Activated naive CD4-positive, alpha-beta T cell (primary cell): ENCODE measurements at regions not wholly inside any gene's neighbourhood (a gene's known extent, or its start where the extent isn't known, plus 50 kb on each side); places are given as distances from the start of the nearest gene placed in this dataset.

ENCODE experiments used
- DNase-seq, 4 experiments: peaks; one replicate each; lab custom pipeline; 2025; lab: John Stamatoyannopoulos, UW

- no peak for DNase-seq
These were observed 392.4 kb downstream of the QKI start for GRCh38 chr6:163806755-163807499.

DNA sequence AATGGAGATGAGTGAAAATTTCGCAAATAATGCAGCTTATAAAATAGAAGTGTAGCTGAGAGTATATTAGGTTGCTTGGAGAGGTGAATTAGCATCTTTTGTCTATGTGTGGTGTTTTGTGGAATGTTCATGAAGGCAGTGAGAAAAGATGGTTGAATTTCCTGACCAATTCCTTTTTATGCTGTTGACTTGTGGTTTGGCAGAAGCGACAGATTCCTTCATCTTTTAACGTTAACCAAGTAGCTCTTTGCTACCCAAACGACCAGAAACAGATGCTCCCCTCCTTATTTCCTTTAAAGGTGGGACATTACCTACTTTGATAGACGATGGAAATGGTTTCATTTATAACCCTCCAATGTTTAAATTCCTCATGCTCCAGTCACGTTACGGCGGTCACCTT, 390.5 kb downstream of the QKI start:
- no peak for DNase-seq

DNA sequence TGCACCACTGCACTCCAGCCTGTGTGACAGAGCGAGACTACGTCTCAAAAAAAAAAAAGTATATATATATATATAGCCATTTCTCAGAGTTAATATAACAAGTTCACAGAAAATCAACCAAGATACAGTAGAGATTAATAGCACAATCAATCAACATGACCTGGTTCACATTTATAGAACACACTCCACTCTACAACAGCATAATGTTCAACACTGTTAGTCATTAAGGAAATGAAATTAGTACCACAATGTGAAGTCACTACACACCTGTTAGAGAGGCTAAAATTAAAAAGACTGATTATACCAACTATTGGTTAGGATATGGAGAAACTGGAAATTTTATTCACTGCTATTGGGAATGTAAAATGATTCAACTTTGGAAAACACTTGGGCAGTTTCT, 387.7 kb downstream of the QKI start:
- DNase-seq: no peak

DNA sequence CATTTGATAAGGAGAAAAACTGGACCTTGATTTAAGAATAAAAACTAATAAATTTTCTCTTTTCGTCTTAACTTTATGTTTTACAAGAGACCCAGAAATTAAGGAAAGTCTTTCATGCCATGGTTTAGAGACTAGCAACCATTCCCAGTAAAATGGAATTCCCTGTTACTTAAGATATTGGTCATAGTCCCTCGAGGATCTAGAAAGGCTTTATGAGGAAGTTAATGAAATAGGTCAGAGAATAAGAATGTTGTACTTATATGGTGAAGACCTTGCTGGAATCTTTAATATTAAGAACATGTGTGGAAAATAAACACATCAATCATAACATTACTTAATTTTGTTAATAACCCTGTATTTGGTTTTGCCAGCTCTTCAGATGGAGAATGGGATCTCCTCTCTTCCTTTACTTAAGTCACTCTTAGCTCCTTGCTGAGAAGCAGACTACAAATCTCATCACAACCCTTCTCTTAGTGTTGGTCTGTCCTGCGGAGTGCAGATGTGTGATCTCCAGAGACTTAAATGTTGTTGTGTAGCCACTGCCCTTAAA, 382.9 kb downstream of the QKI start:
- DNase-seq: no peak

DNA sequence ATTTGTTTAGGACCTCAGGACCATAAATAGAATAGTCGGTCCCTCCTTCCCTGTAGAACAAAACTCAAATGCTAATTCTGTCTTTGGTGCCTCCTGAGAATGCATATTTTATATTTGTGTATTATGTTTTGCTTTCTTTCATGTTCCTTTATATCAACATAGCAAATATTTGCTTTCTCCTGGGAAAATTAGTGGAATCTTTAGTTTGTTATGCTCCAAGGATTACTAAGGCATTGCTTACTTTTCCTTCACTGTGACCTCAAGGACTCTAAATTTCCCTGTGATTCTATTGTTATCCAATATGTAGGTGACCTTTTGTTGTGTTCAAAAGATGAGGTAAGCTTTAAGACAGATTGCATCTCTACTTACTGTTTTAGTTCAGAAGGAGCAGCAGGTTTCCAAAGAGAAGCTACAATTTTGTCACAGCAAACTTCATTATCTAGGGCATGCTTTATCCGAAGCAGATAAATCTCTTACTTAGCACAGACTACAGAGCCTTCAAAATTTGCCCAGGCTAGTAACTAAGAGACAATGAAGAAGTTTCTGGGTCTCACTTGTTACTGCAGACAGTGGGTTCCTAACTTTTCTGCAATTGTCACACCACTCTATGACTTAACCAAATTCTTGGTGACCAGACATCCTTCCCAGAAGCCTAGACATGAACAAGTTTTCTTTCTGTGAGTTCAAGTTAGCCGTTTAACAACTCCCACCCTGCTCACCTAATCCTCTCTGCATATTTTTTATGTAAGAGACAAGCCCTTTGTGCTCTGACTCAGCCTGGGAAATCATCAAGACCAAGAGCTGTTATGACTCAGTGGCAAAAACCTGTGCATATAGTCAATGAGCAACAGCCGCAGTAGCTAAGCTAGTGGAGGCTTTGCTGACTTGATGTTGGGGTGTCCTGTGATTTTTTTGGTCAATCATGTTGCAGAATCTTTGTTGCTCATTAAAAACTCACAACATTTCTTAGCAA, 378.8 kb downstream of the QKI start:
- DNase-seq: no peak

DNA sequence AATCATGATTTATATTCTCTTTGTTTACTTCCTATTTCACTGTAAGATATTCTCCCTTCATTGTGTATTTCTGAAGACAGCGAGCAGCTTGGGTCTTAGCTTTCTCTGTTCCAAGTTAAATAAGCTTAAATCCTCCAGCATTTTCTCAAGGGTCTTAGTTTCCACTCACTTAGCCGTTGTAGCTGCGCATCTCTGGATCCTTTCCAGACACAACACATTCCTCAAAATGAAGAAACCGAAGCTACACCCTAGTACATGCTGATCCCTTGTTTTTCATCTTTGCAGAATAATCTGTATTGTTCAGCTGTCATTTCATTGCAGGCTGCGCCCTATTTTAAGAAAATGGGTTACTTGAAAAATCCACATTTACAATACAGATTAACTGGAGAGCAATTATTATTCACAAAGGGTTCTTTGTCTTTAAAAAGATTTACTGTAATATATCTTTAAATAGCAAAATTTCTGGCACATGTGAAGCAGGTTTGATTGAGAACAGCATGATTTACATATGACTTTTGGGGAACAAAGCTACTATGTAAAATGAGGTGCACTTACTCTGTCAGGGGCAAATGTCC, 375.8 kb downstream of the QKI start:
- no peak for DNase-seq

GRCh38 chr6:163789199-163789810, 374.8 kb downstream of the QKI start:
- DNase-seq: no peak

DNA sequence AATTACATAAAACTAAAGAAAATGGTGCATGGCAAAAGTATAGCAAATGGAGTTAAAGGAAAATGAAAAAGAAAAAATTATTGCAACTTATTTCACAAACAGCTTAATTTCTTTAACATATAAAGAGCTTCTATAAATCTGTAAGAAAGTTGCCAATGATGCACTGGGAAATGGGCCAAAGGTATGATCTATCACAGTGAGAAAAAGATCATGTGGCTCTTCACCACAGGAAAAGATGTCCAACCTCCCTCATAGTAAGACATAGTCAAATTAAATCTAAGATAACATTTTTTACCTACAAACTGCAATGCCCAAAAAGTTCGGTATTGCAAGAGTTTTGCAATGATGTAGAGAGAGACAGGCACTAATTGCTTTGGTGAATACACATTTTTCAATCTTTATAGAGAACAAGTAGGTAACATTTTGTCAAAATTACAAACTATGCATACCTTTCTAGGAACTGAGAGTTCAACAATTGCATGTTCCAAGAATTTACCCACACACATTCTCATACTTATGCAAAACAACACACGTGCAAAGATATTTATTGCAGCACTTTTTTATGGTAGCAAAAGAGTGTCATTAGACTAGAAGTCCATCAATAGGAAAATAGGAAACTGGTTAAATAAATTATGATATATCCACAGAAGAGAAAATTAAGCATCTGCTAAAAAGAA, 372.6 kb downstream of the QKI start:
- DNase-seq: no peak

DNA sequence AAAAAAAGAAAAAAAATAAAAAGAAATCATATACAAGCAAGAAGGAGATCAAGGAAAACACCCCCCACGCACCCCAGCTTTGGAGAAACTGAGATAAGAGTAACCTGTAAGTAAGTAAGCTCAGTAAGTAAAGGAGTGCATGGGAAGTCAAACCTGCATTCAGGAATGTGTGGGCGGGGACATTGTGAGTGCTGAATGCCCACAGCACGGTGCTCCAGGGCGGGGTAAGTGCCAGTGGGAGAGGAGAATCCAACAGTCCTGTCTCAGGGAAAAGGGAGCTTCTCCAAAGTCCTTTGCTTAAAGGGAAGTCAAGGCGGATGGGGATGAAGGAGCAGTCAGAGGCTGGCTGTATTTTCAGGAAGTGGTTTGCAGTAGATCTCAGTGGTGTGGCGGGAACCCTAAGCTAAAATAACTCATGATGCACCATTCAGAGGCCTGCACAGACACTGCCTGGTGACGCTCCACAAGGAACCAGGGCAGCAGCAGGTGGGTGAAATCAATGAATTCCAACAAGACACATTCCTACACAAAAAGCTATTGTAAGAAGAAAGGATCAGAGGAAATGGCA, 368.0 kb downstream of the QKI start:
- DNase-seq: no peak

- no peak for DNase-seq
These were observed 366.5 kb downstream of the QKI start for GRCh38 chr6:163780994-163781393.

DNA sequence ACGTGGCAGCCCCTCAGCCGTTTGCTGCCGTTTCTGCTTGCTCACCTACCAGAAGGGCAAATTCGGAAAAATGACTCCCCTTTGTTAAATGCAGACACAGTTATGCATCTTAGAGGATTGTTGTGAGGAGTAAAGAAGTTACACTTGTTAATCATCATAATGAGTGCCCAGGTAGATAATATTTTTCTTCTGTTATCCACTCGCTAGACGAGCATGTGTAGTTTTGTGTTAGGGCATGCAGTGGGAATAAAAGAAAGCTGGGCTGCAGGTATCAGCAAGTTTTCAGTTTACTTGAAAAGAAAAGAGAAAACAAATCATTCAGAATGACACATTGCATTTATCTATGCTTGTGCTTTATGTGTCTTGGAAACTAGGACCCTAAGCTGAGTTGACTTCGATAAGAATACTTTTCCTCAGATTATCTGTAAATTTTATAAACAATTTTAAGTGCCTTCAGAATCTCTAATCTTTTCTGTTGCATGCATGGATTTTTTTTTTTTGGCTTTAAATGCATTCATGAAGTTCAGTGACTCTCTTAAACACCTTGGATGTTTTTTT, 365.3 kb downstream of the QKI start:
- DNase-seq: no peak

GRCh38 chr6:163777716-163778115, 363.2 kb downstream of the QKI start:
- no peak for DNase-seq

DNA sequence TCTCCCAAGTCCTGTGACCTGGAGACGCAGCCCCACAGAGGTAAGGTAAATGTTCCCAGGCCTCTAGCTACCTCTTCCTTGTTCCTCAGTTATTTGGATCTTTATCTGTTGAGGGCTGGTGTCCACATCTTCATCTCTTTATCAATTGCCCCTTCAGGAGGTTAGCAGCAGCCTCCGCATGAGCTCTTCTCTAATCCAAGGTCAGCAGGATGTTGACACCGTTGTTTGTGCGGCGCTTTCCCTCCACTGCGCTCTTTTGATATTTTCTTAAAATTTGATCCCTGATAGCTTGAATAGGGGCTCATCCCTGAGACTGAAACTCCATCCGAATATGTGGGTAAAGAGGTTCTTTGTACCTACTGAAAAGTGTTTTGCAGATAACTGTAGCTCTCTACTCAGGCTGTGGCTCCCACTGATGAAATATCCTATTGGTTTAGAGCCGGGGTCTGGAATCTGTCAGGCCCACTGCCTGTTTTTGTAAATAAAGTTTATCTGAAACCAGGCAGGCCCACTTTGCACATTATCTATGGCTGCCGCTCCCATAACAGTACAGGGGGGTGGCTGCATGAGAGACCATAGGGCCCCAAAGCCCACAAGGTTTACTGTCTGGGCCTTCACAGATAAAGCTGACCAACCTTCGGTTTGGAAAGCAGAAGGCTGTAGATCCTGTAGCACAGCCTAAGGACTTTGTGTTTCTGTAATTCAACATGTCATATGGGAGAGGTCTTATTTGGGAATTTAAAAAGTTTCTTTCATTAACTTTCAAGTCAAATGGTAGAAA, 362.6 kb downstream of the QKI start:
- no peak for DNase-seq

- DNase-seq: no peak
These were observed 361.8 kb downstream of the QKI start for GRCh38 chr6:163776196-163776905.

DNA sequence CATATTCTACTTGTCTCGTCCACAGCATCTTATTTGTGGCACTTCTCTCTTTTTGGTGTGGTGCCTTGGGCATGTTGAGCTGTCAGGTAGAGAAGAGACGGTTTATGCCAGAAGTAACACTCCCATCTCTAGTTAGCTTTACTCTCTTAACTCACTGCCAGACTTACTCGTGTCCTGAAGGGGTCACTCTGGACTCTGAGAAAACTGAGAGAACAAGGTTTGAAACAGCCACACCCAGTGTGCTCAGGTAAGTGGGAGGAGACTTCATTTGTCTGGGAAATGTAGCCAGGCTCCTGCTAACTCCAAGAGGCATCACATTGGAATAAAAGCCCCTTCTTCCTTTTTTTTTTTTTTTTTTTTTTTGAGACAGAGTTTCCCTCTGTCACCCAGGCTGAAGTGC, 360.8 kb downstream of the QKI start:
- no peak for DNase-seq

- DNase-seq: no peak
These were observed 360.0 kb downstream of the QKI start for GRCh38 chr6:163774485-163774884.

DNA sequence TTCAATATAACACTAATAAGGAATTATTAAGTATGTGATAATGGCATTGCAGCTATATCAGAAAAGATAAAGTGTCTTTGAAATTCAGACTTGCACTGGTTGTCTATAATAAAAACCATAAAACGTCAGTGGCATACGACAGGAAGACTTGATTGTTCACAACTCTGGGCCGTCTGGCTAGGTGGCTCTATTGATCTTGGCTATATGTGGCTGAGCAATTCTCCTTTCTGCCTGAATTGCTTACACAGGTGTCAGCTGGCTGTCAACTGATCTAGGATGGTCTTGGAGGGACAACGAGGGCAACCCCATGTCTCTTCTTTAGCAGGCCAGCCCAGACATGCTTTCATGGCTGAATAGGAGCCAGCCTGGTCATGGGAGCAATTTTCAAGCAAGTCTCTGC, 359.1 kb downstream of the QKI start:
- DNase-seq: no peak

- DNase-seq: no peak
These were observed 358.2 kb downstream of the QKI start for GRCh38 chr6:163772701-163773100.

DNA sequence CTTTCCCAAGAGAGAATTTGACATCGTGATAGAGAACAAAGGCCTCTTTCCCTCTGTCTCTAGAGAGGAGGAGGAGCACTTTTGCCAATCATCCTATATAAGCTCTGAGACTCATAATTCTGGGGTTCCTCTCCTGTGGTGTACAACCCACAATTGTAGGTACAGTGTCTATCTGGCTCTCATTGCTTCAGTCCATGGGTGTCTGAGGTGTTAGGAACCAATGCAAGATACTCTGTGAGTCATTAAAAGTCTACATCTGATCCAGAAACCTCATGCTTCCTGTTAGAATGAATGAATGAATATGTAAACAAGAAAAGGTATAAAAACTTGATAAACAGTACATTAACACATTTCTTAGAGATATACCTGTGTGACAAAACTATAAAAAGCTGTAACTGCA, 356.7 kb downstream of the QKI start:
- DNase-seq: no peak
